ENCODE measurements at regions not wholly inside any gene's neighbourhood (a gene's known extent, or its start where the extent isn't known, plus 50 kb on each side); places are given as distances from the start of the nearest gene placed in this dataset.
"Not testable (repeated sequence)": the region's sequence is repeated elsewhere in the genome, so short reads cannot be mapped to it uniquely, and the experiment has no call there.

DNA sequence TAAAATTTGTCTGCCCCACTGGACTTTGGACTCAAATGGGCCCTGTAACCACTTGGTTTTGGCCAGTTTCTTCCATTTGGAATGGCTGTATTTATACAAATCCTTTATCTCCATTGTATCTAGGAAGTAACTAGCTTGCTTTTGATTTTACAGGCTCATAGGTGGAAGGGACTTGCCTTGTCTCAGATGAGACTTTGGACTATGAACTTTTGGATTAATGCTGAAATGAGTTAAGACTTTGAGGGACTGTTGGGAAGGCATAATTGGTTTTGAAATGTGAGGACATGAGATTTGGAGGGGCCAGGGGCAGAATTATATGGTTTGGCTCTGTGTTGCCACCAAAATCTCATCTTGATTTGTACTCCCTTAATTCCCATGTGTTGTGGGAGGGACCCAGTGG is 198.3 kb upstream of the BOD1L1 start:
- in situ Hi-C loops (cut with HindIII; ENCODE audit: low pct_unique_long_range_greater_than_20kb, low sequenced_read_pairs), result not testable (repeated sequence)

GRCh38 chr4:13829457-13829856 is 201.9 kb upstream of the BOD1L1 start:
- in situ Hi-C loops (cut with HindIII; ENCODE audit: low pct_unique_long_range_greater_than_20kb, low sequenced_read_pairs), result no loop called here
- DNase-seq (ENCODE audit: low read depth, low spot score), result no peak

More for the DNA sequence above, 198.3 kb upstream of the BOD1L1 start:
- DNase-seq (ENCODE audit: low read depth, low spot score), result not testable (repeated sequence)

DNA sequence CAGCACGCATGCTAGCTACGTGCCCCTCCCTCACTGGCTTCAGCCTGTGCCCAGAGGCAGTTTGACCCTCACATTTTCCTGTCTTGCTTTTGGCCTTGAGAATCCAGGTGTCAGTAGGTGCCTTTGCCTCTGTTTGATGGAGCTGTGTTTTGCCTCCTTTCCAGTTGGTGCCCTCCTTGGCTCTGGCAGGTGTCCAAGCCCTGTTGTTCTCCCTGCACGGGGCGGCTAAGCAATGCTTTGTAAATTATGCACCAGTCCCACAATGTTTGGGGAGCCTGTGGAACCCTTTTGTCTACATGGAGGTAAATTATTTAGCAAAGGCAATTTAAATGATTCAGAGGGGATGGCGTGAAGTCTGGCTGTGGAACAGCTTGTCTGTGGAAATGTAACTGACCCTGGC is 202.9 kb upstream of the BOD1L1 start:
- in situ Hi-C loops (cut with HindIII; ENCODE audit: low pct_unique_long_range_greater_than_20kb, low sequenced_read_pairs), result no loop called here
- no peak for DNase-seq (ENCODE audit: low read depth, low spot score)

DNA sequence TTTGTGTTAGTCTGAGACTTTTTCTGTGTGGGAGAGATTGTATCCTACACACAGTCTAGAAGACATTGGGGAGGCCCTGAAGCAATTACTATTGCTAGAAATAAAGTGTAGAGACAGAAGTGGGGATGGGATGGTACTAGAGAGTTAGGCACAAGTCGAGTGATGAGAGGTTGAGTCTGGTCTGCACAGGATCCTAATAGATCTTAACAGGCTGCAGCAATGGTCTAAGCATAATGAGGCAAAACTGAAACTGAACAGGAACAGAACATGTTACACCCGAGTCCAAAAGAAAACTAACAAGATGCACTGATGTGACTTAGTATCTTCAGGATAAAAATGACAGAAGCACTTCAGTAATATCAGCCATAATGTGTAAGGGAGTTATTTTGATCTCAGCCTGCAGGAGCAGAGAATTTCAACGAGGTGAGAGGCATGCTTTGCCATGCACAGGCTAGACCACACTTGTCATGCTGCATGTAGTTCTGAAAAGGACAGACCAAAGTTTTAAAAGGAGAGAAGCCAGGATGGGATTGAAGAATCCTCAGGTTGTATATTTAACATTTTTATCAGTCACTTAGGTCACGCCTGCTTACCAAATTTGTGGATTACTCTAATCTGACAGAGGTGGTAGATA is 205.8 kb upstream of the BOD1L1 start:
- DNase-seq (ENCODE audit: low read depth, low spot score), result no peak
- in situ Hi-C loops (cut with HindIII; ENCODE audit: low pct_unique_long_range_greater_than_20kb, low sequenced_read_pairs), result no loop called here

GRCh38 chr4:13836946-13837912 is 209.7 kb upstream of the BOD1L1 start:
- DNase-seq (ENCODE audit: low read depth, low spot score), result peak; percentile 8
- in situ Hi-C loops (cut with HindIII; ENCODE audit: low pct_unique_long_range_greater_than_20kb, low sequenced_read_pairs), result no loop called here

- no peak for DNase-seq (ENCODE audit: low read depth, low spot score)
- in situ Hi-C loops (cut with HindIII; ENCODE audit: low pct_unique_long_range_greater_than_20kb, low sequenced_read_pairs), result no loop called here
These were observed 213.1 kb upstream of the BOD1L1 start for GRCh38 chr4:13840502-13841190.

DNA sequence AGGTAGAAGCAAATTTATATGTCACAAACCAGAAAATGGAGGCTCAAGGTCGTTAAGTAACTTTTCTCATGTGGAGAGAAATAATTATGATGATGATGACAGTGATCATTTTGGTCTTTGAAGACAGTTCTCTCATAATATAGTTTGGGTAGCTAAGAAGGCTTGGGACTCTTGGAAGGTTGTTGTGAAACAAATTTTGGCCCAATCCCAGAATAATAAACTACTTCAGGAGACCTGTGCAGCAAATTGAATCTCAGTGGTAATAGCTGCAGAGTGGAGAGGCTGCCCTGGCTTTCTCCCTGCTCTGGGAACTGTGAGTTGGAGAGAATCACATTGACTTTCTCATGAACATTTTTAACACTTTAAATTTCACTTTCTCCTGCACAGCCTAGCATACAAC is 217.2 kb upstream of the BOD1L1 start:
- no peak for DNase-seq (ENCODE audit: low read depth, low spot score)
- in situ Hi-C loops (cut with HindIII; ENCODE audit: low pct_unique_long_range_greater_than_20kb, low sequenced_read_pairs), result no loop called here

- no peak for DNase-seq (ENCODE audit: low read depth, low spot score)
- in situ Hi-C loops (cut with HindIII; ENCODE audit: low pct_unique_long_range_greater_than_20kb, low sequenced_read_pairs), result no loop called here
These were observed 222.3 kb upstream of the BOD1L1 start for GRCh38 chr4:13849778-13850177.

DNA sequence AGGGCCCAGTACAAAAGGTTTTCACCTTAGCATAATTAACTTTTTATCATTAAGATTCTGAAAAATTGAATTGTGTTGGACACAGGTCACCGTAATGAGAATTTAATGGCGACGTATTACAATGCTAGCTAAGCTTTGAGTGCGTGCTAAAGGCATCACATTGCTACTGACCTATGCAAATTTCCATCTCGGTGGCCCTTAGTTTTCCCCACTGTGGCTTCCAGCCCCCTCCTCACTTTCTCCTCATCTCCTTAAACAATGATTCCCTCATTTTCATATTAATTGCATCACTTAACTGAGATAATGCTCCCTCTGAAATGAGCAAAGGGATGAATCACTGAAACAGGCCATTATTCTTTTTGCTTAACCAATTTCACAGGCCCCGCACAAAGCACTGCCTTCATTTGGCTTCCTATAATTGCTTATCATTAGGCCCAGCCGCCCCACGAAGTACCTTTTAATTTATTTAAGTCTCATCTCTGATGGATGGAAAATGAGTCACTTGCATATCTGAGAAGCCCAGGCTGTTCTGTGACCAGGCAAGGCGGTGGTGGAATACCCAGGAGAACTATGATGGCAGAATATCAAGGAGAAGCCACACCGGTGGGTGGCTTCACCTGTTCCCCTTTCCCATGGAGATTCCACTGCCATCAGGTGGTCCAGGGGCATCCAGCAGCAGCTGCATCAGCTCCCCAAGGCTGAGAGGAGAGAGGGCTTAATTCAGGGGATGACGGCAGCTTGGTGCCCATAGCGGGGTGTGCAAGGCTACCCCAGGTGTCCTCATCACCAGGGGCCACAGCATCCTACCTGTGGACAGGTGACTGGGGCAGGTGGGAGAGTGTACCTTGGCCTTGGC is 223.8 kb upstream of the BOD1L1 start:
- no peak for DNase-seq (ENCODE audit: low read depth, low spot score)
- in situ Hi-C loops (cut with HindIII; ENCODE audit: low pct_unique_long_range_greater_than_20kb, low sequenced_read_pairs), result no loop called here

GRCh38 chr4:13852411-13852810 is 224.9 kb upstream of the BOD1L1 start:
- in situ Hi-C loops (cut with HindIII; ENCODE audit: low pct_unique_long_range_greater_than_20kb, low sequenced_read_pairs), result no loop called here
- DNase-seq (ENCODE audit: low read depth, low spot score), result no peak

DNA sequence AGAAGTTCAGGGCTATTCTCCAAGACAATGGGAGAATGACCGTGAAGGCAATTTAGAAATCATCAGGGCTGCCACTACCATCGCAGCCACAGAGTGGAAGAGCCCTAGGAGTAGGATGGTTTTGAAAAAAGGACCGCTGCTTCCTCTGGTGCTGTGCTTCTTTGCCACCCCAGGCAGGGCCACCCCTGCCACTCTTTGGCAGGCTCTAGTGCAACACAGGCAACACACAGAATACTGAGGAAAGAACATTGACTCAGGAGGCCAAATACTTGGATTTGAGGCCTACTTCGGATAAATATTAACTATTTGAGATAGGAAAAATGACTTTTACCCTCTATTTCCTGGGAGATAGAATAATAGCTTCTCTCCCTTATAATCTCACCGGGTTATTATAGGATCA is 228.9 kb upstream of the BOD1L1 start:
- in situ Hi-C loops (cut with HindIII; ENCODE audit: low pct_unique_long_range_greater_than_20kb, low sequenced_read_pairs), result no loop called here

DNA sequence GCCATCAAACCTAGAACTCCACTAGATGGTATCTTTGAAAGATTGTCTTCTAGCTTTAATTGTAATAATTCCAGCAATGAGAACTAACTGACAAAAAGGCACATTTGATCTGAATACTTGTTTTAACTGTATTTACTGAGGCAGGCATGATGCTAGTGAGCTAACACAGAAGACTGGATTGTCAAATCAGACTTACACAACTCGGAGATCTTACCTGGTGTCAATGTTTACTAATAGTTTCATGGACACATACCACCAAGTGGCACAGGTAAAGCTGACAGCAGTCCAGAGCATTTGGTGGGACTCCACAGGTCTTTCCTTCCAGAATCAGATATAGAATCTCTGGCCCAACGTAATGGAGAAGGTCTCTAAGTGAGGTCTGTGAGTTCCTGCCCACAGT is 229.9 kb upstream of the BOD1L1 start:
- in situ Hi-C loops (cut with HindIII; ENCODE audit: low pct_unique_long_range_greater_than_20kb, low sequenced_read_pairs), result no loop called here
- DNase-seq (ENCODE audit: low read depth, low spot score), result no peak

More for the DNA sequence above, 228.9 kb upstream of the BOD1L1 start:
- no peak for DNase-seq (ENCODE audit: low read depth, low spot score)

GRCh38 chr4:13857800-13858199 is 230.3 kb upstream of the BOD1L1 start:
- DNase-seq (ENCODE audit: low read depth, low spot score), result no peak

GRCh38 chr4:13859423-13859822 is 231.9 kb upstream of the BOD1L1 start:
- no peak for DNase-seq (ENCODE audit: low read depth, low spot score)
- in situ Hi-C loops (cut with HindIII; ENCODE audit: low pct_unique_long_range_greater_than_20kb, low sequenced_read_pairs), result no loop called here

More at GRCh38 chr4:13857800-13858199, 230.3 kb upstream of the BOD1L1 start:
- in situ Hi-C loops (cut with HindIII; ENCODE audit: low pct_unique_long_range_greater_than_20kb, low sequenced_read_pairs), result no loop called here

- in situ Hi-C loops (cut with HindIII; ENCODE audit: low pct_unique_long_range_greater_than_20kb, low sequenced_read_pairs), result no loop called here
- DNase-seq (ENCODE audit: low read depth, low spot score), result peak; percentile 67
These were observed 232.6 kb upstream of the BOD1L1 start for GRCh38 chr4:13860126-13860525.

- no peak for DNase-seq (ENCODE audit: low read depth, low spot score)
- in situ Hi-C loops (cut with HindIII; ENCODE audit: low pct_unique_long_range_greater_than_20kb, low sequenced_read_pairs), result no loop called here
These were observed 238.5 kb upstream of the BOD1L1 start for GRCh38 chr4:13865871-13866669.

DNA sequence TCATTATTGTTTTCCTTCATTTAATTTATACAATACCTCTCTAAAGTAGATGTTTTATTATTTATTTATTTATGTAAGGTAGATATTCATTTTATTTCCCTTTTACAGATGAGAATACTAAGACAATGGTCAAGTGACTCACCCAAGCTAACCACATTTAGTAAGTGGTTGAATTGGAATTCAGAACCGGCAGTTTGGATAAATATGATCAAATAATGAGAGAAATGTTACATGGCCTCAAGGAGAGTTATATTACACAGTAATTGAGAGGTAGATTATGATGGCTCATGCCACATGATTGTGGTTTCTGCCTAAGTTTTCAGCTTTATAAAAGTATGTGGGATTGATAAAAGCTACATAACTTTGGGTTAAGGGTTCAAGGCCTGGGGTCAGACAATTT is 239.4 kb upstream of the BOD1L1 start:
- in situ Hi-C loops (cut with HindIII; ENCODE audit: low pct_unique_long_range_greater_than_20kb, low sequenced_read_pairs), result no loop called here
- no peak for DNase-seq (ENCODE audit: low read depth, low spot score)
